ENCODE measurements at regions not wholly inside any gene's neighbourhood (a gene's known extent, or its start where the extent isn't known, plus 50 kb on each side); places are given as distances from the start of the nearest gene placed in this dataset.

DNA sequence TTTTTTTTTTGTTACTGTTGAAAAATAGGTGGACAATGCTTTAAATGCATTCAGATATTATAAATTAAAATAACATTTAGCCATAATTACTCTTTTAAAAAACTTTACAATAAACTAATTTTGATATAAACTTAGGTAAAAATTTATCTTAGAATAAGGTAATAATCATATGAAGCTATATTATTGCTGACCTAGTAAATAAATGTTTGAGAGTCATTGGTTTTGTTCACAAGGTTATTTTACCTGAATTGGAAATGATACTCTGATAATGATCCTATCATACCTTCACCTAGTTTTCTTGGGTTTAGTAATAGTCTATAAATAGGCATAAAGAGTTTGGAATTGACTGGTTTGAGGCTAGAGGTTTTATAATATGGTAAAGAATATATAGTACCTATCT, 1076.4 kb upstream of the CDH6 start:
- Mint-ChIP-seq H3K9me3 (no peaks in the 10 kb centered on the region; a peak in 1 of 5 replicates), H3K27me3 (ENCODE audit: low read depth) (no peaks in the 10 kb centered on the region), H3K4me3 (no peak overlapping the region), H3K27ac (no peak overlapping the region), H3K4me1 (peaks cover 16% of the 10 kb centered on the region in 2 experiments), H3K36me3 (ENCODE audit: insufficient read depth in 1 of 3, low read depth in 3 of 3) (no peaks in the 10 kb centered on the region)
- no peak overlapping the region for H3K18ac ChIP-seq (ENCODE audit: insufficient read length, low read depth, low read length)
- H2BK5ac ChIP-seq (ENCODE audit: insufficient read length, low read length): no peak overlapping the region
- no peak overlapping the region for H3K27ac ChIP-seq (ENCODE audit: insufficient read length, low read depth, low read length)
- no peak overlapping the region for H2BK120ac ChIP-seq (ENCODE audit: low read depth, low read length, poor library complexity, severe bottlenecking)
- TF ChIP-seq CTCF (conservative IDR thresholded peaks at IDR 0.05): no peak
- no peaks in the 10 kb centered on the region for H3K27me3 ChIP-seq (ENCODE audit: insufficient read depth, low read length)
- no peaks in the 10 kb centered on the region for H3K79me2 ChIP-seq (ENCODE audit: insufficient read depth, low read length)
- no peak overlapping the region for H3K23ac ChIP-seq (ENCODE audit: insufficient read length, low read depth, low read length)
- no peak overlapping the region for H3T11ph ChIP-seq (ENCODE audit: low read length)
- no peak overlapping the region for H4K5ac ChIP-seq (ENCODE audit: insufficient read length, low read depth, low read length)
- no peak overlapping the region for H4K91ac ChIP-seq (ENCODE audit: insufficient read length, low read depth, low read length)
- H2BK15ac ChIP-seq (ENCODE audit: low read depth, low read length): no peak overlapping the region
- no peaks in the 10 kb centered on the region for H3K23me2 ChIP-seq (ENCODE audit: insufficient read length, low read depth, low read length, poor library complexity, severe bottlenecking)
- no peak overlapping the region for H3K9ac ChIP-seq (ENCODE audit: extremely low read depth, insufficient read length, low read length)
- H3K4me1 ChIP-seq (ENCODE audit: insufficient read depth, low read length): peaks cover 4% of the 10 kb centered on the region; the same call in 1 of the 2 replicates
- no peak overlapping the region for H3K56ac ChIP-seq (ENCODE audit: insufficient read length, low read depth, low read length)
- H4K20me1 ChIP-seq (ENCODE audit: control insufficient read depth, insufficient read depth, insufficient read length): no peaks in the 10 kb centered on the region
- H3K9me3 ChIP-seq (ENCODE audit: control insufficient read depth, low read depth, low read length): no peaks in the 10 kb centered on the region
- H3K79me1 ChIP-seq (ENCODE audit: insufficient read depth, low read depth, low read length, poor library complexity, severe bottlenecking): no peaks in the 10 kb centered on the region
- no peak overlapping the region for H4K8ac ChIP-seq (replicated peaks; ENCODE audit: insufficient read length, low read depth, low read length)
- H3K4me2 ChIP-seq (ENCODE audit: insufficient read depth, insufficient read length, low read length): no peak overlapping the region
- H2AFZ ChIP-seq (ENCODE audit: low read length): no peak overlapping the region
- no peak overlapping the region for H2BK12ac ChIP-seq (ENCODE audit: insufficient read length, low read depth, low read length)
- no peak overlapping the region for H2AK5ac ChIP-seq (ENCODE audit: insufficient read length, low read length)
- no peak for DNase-seq
- H3K14ac ChIP-seq (ENCODE audit: insufficient read depth, low read length): no peak overlapping the region
- H3K4ac ChIP-seq (ENCODE audit: low read depth, low read length): no peak overlapping the region
- no peak overlapping the region for H2BK20ac ChIP-seq (ENCODE audit: low read depth, low read length, poor library complexity, severe bottlenecking)

Measured in H9 (cell line).